Right ventricle myocardium inferior (tissue), 1 donor: ENCODE measurements at regions not wholly inside any gene's neighbourhood (a gene's known extent, or its start where the extent isn't known, plus 50 kb on each side); places are given as distances from the start of the nearest gene placed in this dataset.
"Not testable (repeated sequence)": the region's sequence is repeated elsewhere in the genome, so short reads cannot be mapped to it uniquely, and the experiment has no call there.

Experiments used
- ATAC-seq: fragments of 200-7000 bp; cut with Tn5 transposase; one replicate; pipeline ENCODE4 v1.9.1; 2020; ENCODE audit warnings: mild to moderate bottlenecking, moderate library complexity
- DNase-seq: peaks from one replicate; pipeline ENCODE4 v3.0.0; 2021; ENCODE audit errors: missing footprints
- intact Hi-C: fragments of 100-400 bp; cut with DNase I; formaldehyde crosslinking; loops from one replicate; pipeline ENCODE4 v1.11.0; 2022
- donor health status: DM: no; HTN: yes; CAD: no; lungs with severe emphysema.

GRCh38 chr6:82766476-82766875 lies 299.2 kb downstream of the UBE3D start:
- intact Hi-C loops, result no loop called here
- ATAC-seq, result no peak

DNA sequence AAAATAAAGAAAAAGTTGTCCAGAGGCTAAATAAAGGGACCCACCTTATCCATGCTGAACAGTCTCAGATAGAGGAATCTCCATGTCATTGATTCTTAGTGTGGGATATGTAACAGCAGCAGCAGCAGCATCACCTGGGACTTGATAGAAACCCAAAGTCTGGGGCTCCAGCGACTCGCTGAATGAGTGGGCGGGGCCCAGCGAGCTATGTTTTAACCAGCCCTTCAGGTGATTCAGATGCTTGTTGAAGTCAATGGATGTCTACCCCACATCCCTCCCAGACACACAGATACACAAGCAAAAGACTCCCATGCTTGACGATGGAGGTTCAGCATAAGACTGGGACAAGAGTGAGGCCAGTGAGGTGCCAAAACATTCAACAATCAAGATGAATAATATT lies 298.6 kb downstream of the UBE3D start:
- intact Hi-C loops, result no loop called here
- DNase-seq (peak; percentile 49), ATAC-seq (no peak)

More at GRCh38 chr6:82766476-82766875, 299.2 kb downstream of the UBE3D start:
- DNase-seq, result no peak

- DNase-seq (no peak), ATAC-seq (no peak)
- intact Hi-C loops, result no loop called here
Observed at GRCh38 chr6:82767447-82767846, 298.2 kb downstream of the UBE3D start.

DNA sequence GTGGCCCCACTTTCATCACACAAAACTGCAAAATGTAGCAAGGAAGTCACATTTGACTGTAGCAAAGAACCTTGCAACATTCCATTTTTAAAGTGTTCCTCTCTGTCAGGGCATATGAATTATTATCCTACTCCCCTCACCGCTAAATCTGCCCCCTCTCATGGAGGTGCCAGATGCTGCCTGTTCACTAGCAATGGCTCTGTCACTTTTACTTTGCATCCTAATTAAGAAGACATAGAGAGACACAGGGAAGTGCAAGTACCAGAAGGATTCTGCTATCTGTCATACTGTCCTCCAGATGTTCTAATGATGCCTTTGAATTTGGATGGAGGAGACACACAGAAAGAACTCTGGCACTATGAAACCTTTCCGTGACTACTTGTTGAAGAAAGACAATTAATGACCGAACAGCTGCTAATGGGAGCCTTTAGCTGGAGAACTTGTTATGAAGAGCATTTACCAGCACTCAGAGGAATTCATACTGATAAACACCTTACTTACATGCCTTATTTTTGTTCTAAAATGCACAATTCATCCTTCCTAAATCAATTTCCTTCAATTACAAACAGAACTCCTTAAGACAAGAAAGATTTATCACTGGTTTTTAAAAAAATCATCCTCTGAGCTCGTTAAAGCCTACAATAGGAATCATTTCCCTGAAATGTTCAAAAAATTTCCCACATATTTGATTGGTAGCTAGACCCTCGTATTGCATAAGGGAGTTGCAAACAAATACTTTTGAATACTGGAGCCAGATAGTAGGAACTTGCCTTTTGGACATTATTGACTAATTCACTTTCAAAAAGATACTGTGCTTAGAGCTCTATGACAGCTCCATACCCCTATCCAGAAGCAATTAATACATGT lies 292.6 kb downstream of the UBE3D start:
- no peak for DNase-seq
- ATAC-seq, result no peak
- intact Hi-C loops, result no loop called here

DNA sequence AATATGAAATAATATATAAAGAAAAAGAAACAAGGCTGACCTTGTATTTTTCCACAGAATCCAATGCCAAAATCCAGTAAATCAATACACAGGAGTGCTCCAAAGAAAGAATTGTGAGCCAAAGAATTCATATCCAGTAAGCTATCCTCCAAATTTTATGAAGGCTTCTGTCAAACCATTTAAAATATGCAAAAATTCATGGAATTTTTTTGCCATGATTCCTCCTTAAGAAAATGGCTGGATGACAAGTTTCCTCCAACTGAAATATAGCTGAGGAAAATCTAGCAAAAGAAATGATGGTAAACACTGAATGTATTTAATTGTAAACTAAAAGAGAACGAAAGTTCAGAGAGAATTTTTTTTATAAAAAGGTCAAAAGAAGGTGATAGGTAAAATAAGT lies 290.3 kb downstream of the UBE3D start:
- DNase-seq (no peak), ATAC-seq (no peak)
- intact Hi-C loops, result no loop called here

GRCh38 chr6:82775981-82776380 lies 289.7 kb downstream of the UBE3D start:
- intact Hi-C loops, result no loop called here
- ATAC-seq (no peak), DNase-seq (no peak)

DNA sequence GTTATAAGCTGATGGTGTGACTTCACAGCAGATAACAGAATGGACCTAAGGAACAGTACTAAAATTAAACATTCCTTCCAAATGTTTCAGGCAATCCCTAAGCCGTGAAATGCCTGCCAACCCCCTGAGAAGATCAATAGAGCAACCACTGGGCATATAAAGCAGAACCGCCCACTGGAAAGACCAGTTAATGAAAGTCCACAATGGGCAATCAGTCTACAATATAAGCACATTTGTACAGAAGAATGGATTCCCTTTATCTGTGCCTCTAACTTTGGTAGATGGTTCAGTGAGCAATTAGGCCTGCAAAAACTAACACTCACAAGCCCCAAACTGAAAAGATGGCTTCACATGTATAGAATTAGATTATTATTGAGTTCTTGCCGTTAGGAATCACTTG lies 286.6 kb downstream of the UBE3D start:
- ATAC-seq, result no peak
- intact Hi-C loops, result no loop called here
- DNase-seq, result no peak

GRCh38 chr6:82780334-82780733 lies 285.3 kb downstream of the UBE3D start:
- DNase-seq, result no peak
- no peak for ATAC-seq
- intact Hi-C loops, result no loop called here

GRCh38 chr6:82781620-82782204 lies 283.9 kb downstream of the UBE3D start:
- no peak for ATAC-seq
- no peak for DNase-seq
- intact Hi-C loops, result no loop called here

- no peak for ATAC-seq
Observed at GRCh38 chr6:82783587-82784236, 281.9 kb downstream of the UBE3D start.

DNA sequence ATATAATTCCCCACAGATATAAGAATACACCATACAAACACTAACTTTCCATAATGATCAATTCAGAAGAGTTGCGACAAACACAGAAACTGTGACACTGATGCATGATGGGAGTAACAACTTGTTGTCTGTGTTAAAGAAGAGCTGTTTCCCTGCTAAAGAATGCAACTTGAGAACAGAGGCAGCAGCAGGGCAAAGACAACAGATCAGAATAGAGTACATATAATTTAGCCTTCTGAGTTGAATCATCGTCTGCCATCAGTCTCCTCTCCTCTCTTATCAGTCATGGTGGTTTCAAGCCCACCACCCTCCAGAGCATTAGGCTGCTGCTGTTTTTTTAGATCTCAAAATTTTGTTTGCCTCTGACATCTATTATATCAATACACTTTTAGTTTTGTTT lies 280.4 kb downstream of the UBE3D start:
- ATAC-seq (no peak), DNase-seq (no peak)
- intact Hi-C loops, result no loop called here

More at GRCh38 chr6:82783587-82784236, 281.9 kb downstream of the UBE3D start:
- DNase-seq, result no peak
- intact Hi-C loops, result no loop called here

GRCh38 chr6:82786248-82786647 lies 279.4 kb downstream of the UBE3D start:
- ATAC-seq, result no peak

GRCh38 chr6:82795940-82796339 lies 269.7 kb downstream of the UBE3D start:
- DNase-seq (no peak), ATAC-seq (no peak)
- intact Hi-C loops, result no loop called here

More at GRCh38 chr6:82786248-82786647, 279.4 kb downstream of the UBE3D start:
- no peak for DNase-seq
- intact Hi-C loops, result no loop called here

GRCh38 chr6:82801083-82801482 lies 264.6 kb downstream of the UBE3D start:
- ATAC-seq, result no peak
- intact Hi-C loops, result no loop called here
- no peak for DNase-seq

- DNase-seq, ATAC-seq, intact Hi-C loops: not testable (repeated sequence)
Observed at GRCh38 chr6:82816243-82816642, 249.4 kb downstream of the UBE3D start.

GRCh38 chr6:82818727-82819126 lies 246.9 kb downstream of the UBE3D start:
- intact Hi-C loops, result no loop called here
- DNase-seq (no peak), ATAC-seq (no peak)

GRCh38 chr6:82823361-82823760 lies 242.3 kb downstream of the UBE3D start:
- intact Hi-C loops, result no loop called here
- ATAC-seq, result no peak
- DNase-seq, result no peak

GRCh38 chr6:82832811-82833210 lies 232.8 kb downstream of the UBE3D start:
- no peak for DNase-seq
- intact Hi-C loops, result no loop called here
- ATAC-seq, result no peak

- no peak for ATAC-seq
Observed at GRCh38 chr6:82833481-82833880, 232.2 kb downstream of the UBE3D start.

DNA sequence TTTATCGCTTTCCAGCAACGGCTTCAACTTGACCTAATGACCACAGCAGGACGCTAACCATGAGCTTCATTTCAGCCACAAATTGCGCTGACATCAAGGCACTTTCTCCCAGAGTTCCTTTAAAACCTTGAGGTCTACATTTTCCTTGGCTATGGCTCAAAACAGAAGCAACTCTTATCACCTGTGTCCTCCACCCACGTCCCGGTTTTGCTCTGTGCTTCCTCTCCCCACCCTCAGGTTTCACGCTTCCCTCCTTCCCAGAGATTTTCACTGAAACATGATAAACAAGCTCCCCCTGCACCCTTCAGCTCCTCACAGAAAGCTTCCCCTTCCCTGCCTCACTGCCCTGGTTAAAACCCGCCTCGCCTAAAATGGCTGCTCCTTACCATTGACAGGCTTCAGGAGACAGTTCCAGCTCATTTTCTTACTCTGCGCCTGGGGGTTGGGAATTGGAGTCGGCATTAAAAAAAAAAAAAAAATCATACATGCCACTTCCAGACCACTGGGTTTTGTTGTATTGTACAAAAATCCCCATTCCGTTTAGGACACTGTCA lies 229.5 kb downstream of the UBE3D start:
- DNase-seq (no peak), ATAC-seq (no peak)
- intact Hi-C loops, result no loop called here

More at GRCh38 chr6:82833481-82833880, 232.2 kb downstream of the UBE3D start:
- no peak for DNase-seq
- intact Hi-C loops, result no loop called here
